ENCODE measurements at regions not wholly inside any gene's neighbourhood (a gene's known extent, or its start where the extent isn't known, plus 50 kb on each side); places are given as distances from the start of the nearest gene placed in this dataset.

- Mint-ChIP-seq H3K4me1 (ENCODE audit: low read depth) (no peaks in the 10 kb centered on the region), H3K9me3 (ENCODE audit: low read depth) (no peaks in the 10 kb centered on the region), H3K36me3 (ENCODE audit: low read depth) (no peaks in the 10 kb centered on the region), H3K4me3 (ENCODE audit: unreplicated experiment) (no peak overlapping the region), H3K27me3 (ENCODE audit: low read depth) (peaks cover 4% of the 10 kb centered on the region), H3K27ac (ENCODE audit: unreplicated experiment) (no peak overlapping the region)
- no peak for TF ChIP-seq CTCF (IDR thresholded peaks at IDR 0.05)
- no peak for DNase-seq (ENCODE audit: low spot score)
These were observed 66.7 kb upstream of the TSHZ2 start for GRCh38 chr20:52905241-52905994.

GRCh38 chr20:52904837-52905236 is 67.3 kb upstream of the TSHZ2 start:
- no peak overlapping the region for H3K4me3 Mint-ChIP-seq (ENCODE audit: unreplicated experiment)
- no peak for DNase-seq (ENCODE audit: low spot score)
- H3K9me3 Mint-ChIP-seq (ENCODE audit: low read depth): no peaks in the 10 kb centered on the region
- H3K36me3 Mint-ChIP-seq (ENCODE audit: low read depth): no peaks in the 10 kb centered on the region
- TF ChIP-seq CTCF (IDR thresholded peaks at IDR 0.05): no peak
- no peaks in the 10 kb centered on the region for H3K4me1 Mint-ChIP-seq (ENCODE audit: low read depth)
- no peak overlapping the region for H3K27ac Mint-ChIP-seq (ENCODE audit: unreplicated experiment)
- H3K27me3 Mint-ChIP-seq (ENCODE audit: low read depth): peaks cover 4% of the 10 kb centered on the region

- Mint-ChIP-seq H3K9me3 (ENCODE audit: low read depth) (no peaks in the 10 kb centered on the region), H3K4me1 (ENCODE audit: low read depth) (no peaks in the 10 kb centered on the region), H3K4me3 (ENCODE audit: unreplicated experiment) (no peak overlapping the region), H3K36me3 (ENCODE audit: low read depth) (no peaks in the 10 kb centered on the region), H3K27ac (ENCODE audit: unreplicated experiment) (no peak overlapping the region), H3K27me3 (ENCODE audit: low read depth) (peaks cover under 1% of the 10 kb centered on the region)
- DNase-seq (ENCODE audit: low spot score): no peak
- no peak for TF ChIP-seq CTCF (IDR thresholded peaks at IDR 0.05)
These were observed 73.0 kb upstream of the TSHZ2 start for GRCh38 chr20:52899041-52899608.

GRCh38 chr20:52896348-52896747 is 75.8 kb upstream of the TSHZ2 start:
- Mint-ChIP-seq H3K36me3 (ENCODE audit: low read depth) (no peaks in the 10 kb centered on the region), H3K9me3 (ENCODE audit: low read depth) (no peaks in the 10 kb centered on the region), H3K4me3 (ENCODE audit: unreplicated experiment) (no peak overlapping the region), H3K27ac (ENCODE audit: unreplicated experiment) (no peak overlapping the region), H3K27me3 (ENCODE audit: low read depth) (no peaks in the 10 kb centered on the region), H3K4me1 (ENCODE audit: low read depth) (no peaks in the 10 kb centered on the region)
- DNase-seq (ENCODE audit: low spot score): no peak
- no peak for TF ChIP-seq CTCF (IDR thresholded peaks at IDR 0.05)

GRCh38 chr20:52895701-52896100 is 76.5 kb upstream of the TSHZ2 start:
- Mint-ChIP-seq H3K4me3 (ENCODE audit: unreplicated experiment) (no peak overlapping the region), H3K27me3 (ENCODE audit: low read depth) (no peaks in the 10 kb centered on the region), H3K36me3 (ENCODE audit: low read depth) (no peaks in the 10 kb centered on the region), H3K4me1 (ENCODE audit: low read depth) (no peaks in the 10 kb centered on the region), H3K27ac (ENCODE audit: unreplicated experiment) (no peak overlapping the region), H3K9me3 (ENCODE audit: low read depth) (peaks cover 4% of the 10 kb centered on the region)
- no peak for DNase-seq (ENCODE audit: low spot score)
- TF ChIP-seq CTCF (IDR thresholded peaks at IDR 0.05): no peak
